B cell (primary cell): ENCODE measurements at regions not wholly inside any gene's neighbourhood (a gene's known extent, or its start where the extent isn't known, plus 50 kb on each side); places are given as distances from the start of the nearest gene placed in this dataset.

Experiments used
- ATAC-seq: fragments of 200-7000 bp; cut with Tn5 transposase; one replicate; pipeline ENCODE4 v1.10.0; 2021; ENCODE audit warnings: low read depth, mild to moderate bottlenecking, moderate number of reproducible peaks, moderate library complexity
- CTCF ChIA-PET: fragments of 350-600 bp; sonication (Branson Sonifier 250); formaldehyde crosslinking; loops from one replicate; lab custom pipeline; 2021; ENCODE audit warnings: antibody characterized with exemption, inconsistent platforms; lab: Charles Lee
- POLR2A ChIA-PET: fragments of 350-600 bp; sonication (Branson Sonifier 250); formaldehyde crosslinking; loops from one replicate; lab custom pipeline; 2021; ENCODE audit warnings: antibody characterized with exemption; lab: Charles Lee
- DNase-seq: peaks from one replicate; pipeline ENCODE4 v3.0.0; 2013
- H2AFZ ChIP-seq: 2 replicates; pipeline ENCODE4 v1.6.1; 2012; ENCODE audit warnings: mild to moderate bottlenecking, low read depth, low read length; ENCODE audit not compliant: insufficient read depth, poor library complexity, severe bottlenecking
- H3K27ac ChIP-seq, 2 donors: 1 replicate in 1 of 2; 2 replicates in 1 of 2; pipeline ENCODE4 v1.5.1; 2012 to 2013; ENCODE audit warnings: low read length in 2 of 2, mild to moderate bottlenecking in 2 of 2, moderate library complexity in 1 of 2
- H3K27me3 ChIP-seq, 4 experiments: fragments of 200-600 bp in 1 of 4; sonication (generic) in 1 of 4; replicated peaks in 1 of 4; 1 replicate in 2 of 4; 2 replicates in 2 of 4; pipeline versions ENCODE4 v1.6.1 to v1.7.0; 2013 to 2016; ENCODE audit warnings: low read length in 3 of 4, mild to moderate bottlenecking in 2 of 4, mixed read lengths in 1 of 4, moderate library complexity in 1 of 4; ENCODE audit not compliant: insufficient read depth in 4 of 4, control insufficient read depth in 3 of 4; ENCODE audit errors: control extremely low read depth in 1 of 4
- H3K36me3 ChIP-seq, 2 experiments: replicated peaks in 1 of 2; 1 replicate in 1 of 2; 2 replicates in 1 of 2; pipeline versions ENCODE4 v1.6.1 to v1.7.1; 2013; ENCODE audit warnings: low read length in 1 of 2; ENCODE audit not compliant: insufficient read depth in 2 of 2, control insufficient read depth in 1 of 2; ENCODE audit errors: control extremely low read depth in 1 of 2, extremely low read depth in 1 of 2
- H3K4me1 ChIP-seq, 2 donors: fragments of 200-600 bp in 1 of 2; sonication (generic) in 1 of 2; 1 replicate in 1 of 2; 2 replicates in 1 of 2; pipeline versions ENCODE4 v1.5.1 to v1.6.1; 2013 to 2017; ENCODE audit warnings: low read length in 2 of 2; ENCODE audit not compliant: control insufficient read depth in 2 of 2, insufficient read depth in 2 of 2
- H3K4me2 ChIP-seq: replicated peaks from 2 replicates; pipeline ENCODE3; 2012; ENCODE audit warnings: mild to moderate bottlenecking, low read depth, low read length; ENCODE audit not compliant: poor library complexity, severe bottlenecking
- H3K4me3 ChIP-seq, 5 experiments: fragments of 200-600 bp in 1 of 5; sonication (generic) in 1 of 5; 1 replicate in 3 of 5; 2 replicates in 2 of 5; pipeline versions ENCODE4 v1.5.1 to v1.7.0; 2011 to 2016; ENCODE audit warnings: low read length in 4 of 5, mild to moderate bottlenecking in 4 of 5, low read depth in 2 of 5, control low read depth in 1 of 5, moderate library complexity in 1 of 5; ENCODE audit not compliant: insufficient read depth in 1 of 5; ENCODE audit errors: control extremely low read depth in 1 of 5, extremely low read depth in 1 of 5
- H3K79me2 ChIP-seq: fragments of 200-600 bp; sonication (generic); one replicate; pipeline ENCODE4 v1.6.0; 2016; ENCODE audit warnings: low read length; ENCODE audit not compliant: control insufficient read depth, insufficient read depth
- H3K9ac ChIP-seq: fragments of 200-600 bp; sonication (generic); 2 replicates; pipeline ENCODE4 v1.6.1; 2017; ENCODE audit warnings: mild to moderate bottlenecking, low read length, moderate library complexity
- H3K9me3 ChIP-seq, 3 donors: one replicate each; pipeline versions ENCODE4 v1.6.1 to v1.7.1; 2013; ENCODE audit warnings: low read length in 2 of 3; ENCODE audit not compliant: control insufficient read depth in 2 of 3, insufficient read depth in 1 of 3; ENCODE audit errors: control extremely low read depth in 1 of 3
- H4K20me1 ChIP-seq: 2 replicates; pipeline ENCODE4 v1.6.0; 2012; ENCODE audit warnings: mild to moderate bottlenecking, low read length; ENCODE audit not compliant: insufficient read depth, control insufficient read depth, poor library complexity, severe bottlenecking
- H3K27ac Mint-ChIP-seq: one replicate; pipeline ENCODE4 v1.8.0; 2021; ENCODE audit warnings: mixed read lengths
- H3K27me3 Mint-ChIP-seq: one replicate; pipeline ENCODE4 v1.8.0; 2021; ENCODE audit warnings: mixed read lengths
- H3K4me1 Mint-ChIP-seq: one replicate; pipeline ENCODE4 v1.8.0; 2021; ENCODE audit warnings: mixed read lengths
- H3K4me3 Mint-ChIP-seq: one replicate; pipeline ENCODE4 v1.8.0; 2021; ENCODE audit warnings: mixed read lengths
- H3K9me3 Mint-ChIP-seq: one replicate; pipeline ENCODE4 v1.8.0; 2022; ENCODE audit warnings: mixed read lengths; ENCODE audit not compliant: insufficient read depth
- CTCF ChIP-seq: fragments of 200-600 bp; IDR thresholded peaks from one replicate; pipeline ENCODE4 v1.8.0; 2022; ENCODE audit warnings: antibody characterized with exemption, mild to moderate bottlenecking
- EZH2 ChIP-seq: IDR thresholded peaks from 2 replicates; pipeline ENCODE4 v1.6.1; 2012; ENCODE audit warnings: borderline replicate concordance, low read depth, mild to moderate bottlenecking, moderate library complexity, low read length; ENCODE audit not compliant: insufficient read depth, poor library complexity, severe bottlenecking
- WGBS: methylation state at CpG from one replicate; pipeline ENCODE4 v1.1.5; 2013; ENCODE audit warnings: missing lambda C conversion rate; ENCODE audit not compliant: insufficient coverage; 5-methylcytosine and 5-hydroxymethylcytosine counted together
- intact Hi-C: fragments of 100-400 bp; cut with micrococcal nuclease; formaldehyde crosslinking; loops from one replicate; pipeline ENCODE4 v1.10.0; 2022

GRCh38 chr13:91273675-91274074 is 73.8 kb upstream of the MIR17HG start:
- Mint-ChIP-seq H3K4me1 (no peaks in the 10 kb centered on the region), H3K27me3 (no peaks in the 10 kb centered on the region), H3K4me3 (no peak overlapping the region), H3K9me3 (no peaks in the 10 kb centered on the region), H3K27ac (no peak overlapping the region)
- H2AFZ ChIP-seq, result no peak overlapping the region
- no peaks in the 10 kb centered on the region for H3K79me2 ChIP-seq
- no peaks in the 10 kb centered on the region for H3K36me3 ChIP-seq
- H3K27ac ChIP-seq, result no peak overlapping the region
- no peaks in the 10 kb centered on the region for H4K20me1 ChIP-seq
- no peak overlapping the region for H3K4me2 ChIP-seq
- H3K4me1 ChIP-seq, result no peaks in the 10 kb centered on the region
- peaks cover 0 to 1% (median 0%) of the 10 kb centered on the region in 3 donors for H3K9me3 ChIP-seq
- WGBS, result 72% methylated on average over 2 of the region's 3 CpGs
- ChIA-PET POLR2A (no interaction called here), CTCF (no interaction called here)
- intact Hi-C loops, result no loop called here
- DNase-seq, result no peak
- H3K27me3 ChIP-seq, result no peaks in the 10 kb centered on the region
- H3K9ac ChIP-seq, result no peak overlapping the region
- no peak for ATAC-seq
- H3K4me3 ChIP-seq, result no peak overlapping the region
- TF ChIP-seq CTCF, result no peak
- no peak for TF ChIP-seq EZH2

- TF ChIP-seq EZH2 (no peak), CTCF (no peak)
- POLR2A ChIA-PET, result no interaction called here
- no peak overlapping the region for H3K4me3 Mint-ChIP-seq
- Histone ChIP-seq H3K4me3 (no peak overlapping the region), H4K20me1 (no peaks in the 10 kb centered on the region), H3K9me3 (no peaks in the 10 kb centered on the region), H3K36me3 (no peaks in the 10 kb centered on the region), H3K79me2 (no peaks in the 10 kb centered on the region), H2AFZ (no peak overlapping the region), H3K9ac (no peak overlapping the region), H3K27ac (no peak overlapping the region), H3K27me3 (no peaks in the 10 kb centered on the region), H3K4me2 (no peak overlapping the region), H3K4me1 (no peaks in the 10 kb centered on the region)
- H3K9me3 Mint-ChIP-seq, result no peaks in the 10 kb centered on the region
- ATAC-seq (no peak), DNase-seq (no peak)
- no peaks in the 10 kb centered on the region for H3K4me1 Mint-ChIP-seq
- no peak overlapping the region for H3K27ac Mint-ChIP-seq
- CTCF ChIA-PET, result no interaction called here
- 93% methylated on average over 3 of the region's 5 CpGs for WGBS
- intact Hi-C loops, result no loop called here
- no peaks in the 10 kb centered on the region for H3K27me3 Mint-ChIP-seq
Observed at GRCh38 chr13:91277013-91277676, 70.3 kb upstream of the MIR17HG start.
